Retina (tissue), 1 donor: ENCODE measurements at regions not wholly inside any gene's neighbourhood (a gene's known extent, or its start where the extent isn't known, plus 50 kb on each side); places are given as distances from the start of the nearest gene placed in this dataset.
"Not testable (repeated sequence)": the region's sequence is repeated elsewhere in the genome, so short reads cannot be mapped to it uniquely, and the experiment has no call there.

Experiments
- DNase-seq: peaks from one replicate; pipeline ENCODE4 v3.0.0-alpha.2; 2016

DNA sequence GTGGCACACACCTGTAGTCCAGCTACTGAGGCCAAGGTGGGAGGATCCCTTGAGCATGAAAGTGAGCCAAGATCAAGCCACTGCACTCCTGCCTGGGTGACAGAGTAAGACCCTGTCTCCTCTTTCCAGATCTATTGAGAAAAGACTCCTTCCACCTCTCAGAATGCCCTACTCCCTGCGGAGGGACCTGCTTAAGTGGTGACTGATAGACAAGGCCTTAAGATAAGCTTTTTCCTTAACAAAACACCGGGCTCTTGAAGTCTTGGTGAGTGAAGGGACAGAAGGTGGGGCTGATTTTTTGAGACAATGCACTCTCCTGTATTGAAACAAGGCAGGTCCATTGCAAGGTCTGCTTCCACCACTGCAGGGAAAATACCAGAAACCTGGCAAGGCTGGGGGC, 338.4 kb upstream of the FRG2C start:
- DNase-seq = no peak

GRCh38 chr3:75327453-75327852, 336.7 kb upstream of the FRG2C start:
- no peak for DNase-seq

- DNase-seq = peak; percentile 44
Measured at GRCh38 chr3:75329476-75330097, 334.5 kb upstream of the FRG2C start.

GRCh38 chr3:75330446-75330845, 333.7 kb upstream of the FRG2C start:
- DNase-seq = not testable (repeated sequence)

DNA sequence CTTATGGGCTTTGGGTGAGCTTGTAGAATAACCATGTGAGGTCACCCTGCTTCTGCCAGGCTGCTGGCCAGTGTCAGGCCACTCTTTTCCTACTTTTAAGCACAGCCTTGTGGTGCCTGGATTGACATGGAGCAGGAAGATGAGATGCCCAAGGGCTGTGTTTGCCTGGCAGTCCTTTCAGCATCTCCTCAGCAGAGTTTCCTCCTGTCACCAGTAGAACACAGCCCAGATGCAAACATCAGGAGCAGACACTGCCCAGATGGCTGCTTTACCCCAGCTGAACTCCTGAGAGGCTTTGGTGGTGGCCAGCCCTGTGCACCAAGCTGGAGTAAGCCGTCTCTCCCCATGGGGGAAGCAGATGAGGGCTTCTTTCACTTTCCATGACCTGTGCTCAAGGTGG, 332.0 kb upstream of the FRG2C start:
- not testable (repeated sequence) for DNase-seq

DNA sequence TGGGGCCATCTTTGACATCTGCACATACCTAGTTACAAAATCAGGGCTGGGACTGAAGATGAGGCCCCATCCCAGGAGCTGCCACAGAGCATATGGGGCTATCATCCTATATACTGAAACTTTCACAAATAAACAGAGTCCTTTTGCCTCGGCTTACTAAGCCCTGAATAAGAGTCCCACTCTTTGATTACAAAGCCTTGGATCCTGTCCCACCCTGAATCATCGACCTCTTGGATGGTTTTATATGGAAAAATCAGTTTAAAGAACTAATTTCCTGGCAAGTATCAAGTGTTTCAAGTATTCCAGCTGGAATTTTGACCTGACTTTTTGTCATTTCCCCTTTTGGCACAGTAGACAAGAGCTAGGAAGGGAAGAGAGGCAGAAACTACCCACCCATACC, 331.3 kb upstream of the FRG2C start:
- DNase-seq = no peak

DNA sequence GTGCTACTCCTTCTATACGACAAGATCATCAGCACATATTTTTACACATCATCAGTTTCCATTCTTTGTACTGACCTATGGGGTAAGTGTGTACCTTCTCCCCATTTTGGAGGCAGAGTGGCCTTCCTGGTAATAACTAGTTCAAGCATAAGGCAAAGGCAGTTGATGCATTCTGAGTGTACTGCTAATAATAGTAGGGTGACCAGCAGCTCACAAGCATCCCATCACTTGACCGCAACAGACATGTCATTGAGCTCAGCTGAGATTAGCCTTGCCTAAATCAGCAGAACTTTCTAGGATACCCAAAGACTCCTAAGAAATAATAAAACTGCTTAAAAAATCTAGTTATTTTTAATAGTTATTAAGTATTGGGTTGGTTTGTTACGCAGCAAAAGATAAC, 329.8 kb upstream of the FRG2C start:
- no peak for DNase-seq

DNA sequence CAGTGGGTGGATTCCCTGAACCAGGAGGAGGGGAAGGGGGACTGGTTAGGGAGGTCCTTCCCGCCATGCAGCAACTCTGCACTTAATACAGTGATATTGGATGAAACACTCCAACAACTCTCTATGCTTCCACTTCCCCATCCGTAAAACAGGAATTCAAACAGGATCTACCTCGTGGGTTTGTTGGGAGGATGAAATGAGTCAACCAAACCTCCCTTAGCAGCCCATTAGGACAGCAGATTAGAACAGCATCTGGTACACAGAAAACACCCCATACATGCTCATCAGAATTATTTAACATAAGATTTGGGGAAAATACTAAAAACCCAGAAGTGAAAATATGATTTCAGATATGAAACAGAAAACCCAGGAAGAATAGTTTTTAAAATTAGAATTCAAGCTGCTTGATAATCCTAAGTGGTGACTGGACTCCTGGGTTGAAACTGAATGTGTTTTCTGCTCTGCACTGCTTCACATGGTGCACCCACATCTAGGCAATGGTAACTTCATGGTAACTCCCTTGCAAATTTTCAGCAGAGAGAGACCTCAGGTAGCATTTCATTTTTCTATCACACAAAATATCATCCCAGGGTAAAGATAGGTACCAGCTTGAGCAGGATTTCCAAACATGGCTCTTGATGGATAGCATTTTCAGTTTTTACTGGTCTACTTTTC, 326.8 kb upstream of the FRG2C start:
- DNase-seq = no peak

DNA sequence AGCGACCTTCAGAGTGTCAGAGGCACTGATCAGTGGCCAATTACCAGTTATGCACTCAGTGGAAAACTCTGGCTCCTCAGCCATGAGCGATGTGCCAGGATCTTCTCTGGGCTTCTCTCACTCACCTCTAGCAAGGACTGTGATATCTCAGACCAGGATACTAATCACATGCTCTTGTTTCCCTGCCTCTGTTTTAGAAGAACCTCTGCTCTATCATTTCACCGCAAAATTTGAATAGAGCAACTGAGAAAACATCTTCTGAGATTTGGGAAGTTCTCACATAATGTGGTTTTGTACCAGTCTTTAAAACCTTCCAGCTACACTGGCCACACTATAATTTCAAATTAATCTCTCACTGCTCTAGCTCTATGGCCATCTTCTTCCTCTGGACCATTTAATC, 325.8 kb upstream of the FRG2C start:
- no peak for DNase-seq

- DNase-seq = no peak
Measured at GRCh38 chr3:75341324-75342067, 322.6 kb upstream of the FRG2C start.

DNA sequence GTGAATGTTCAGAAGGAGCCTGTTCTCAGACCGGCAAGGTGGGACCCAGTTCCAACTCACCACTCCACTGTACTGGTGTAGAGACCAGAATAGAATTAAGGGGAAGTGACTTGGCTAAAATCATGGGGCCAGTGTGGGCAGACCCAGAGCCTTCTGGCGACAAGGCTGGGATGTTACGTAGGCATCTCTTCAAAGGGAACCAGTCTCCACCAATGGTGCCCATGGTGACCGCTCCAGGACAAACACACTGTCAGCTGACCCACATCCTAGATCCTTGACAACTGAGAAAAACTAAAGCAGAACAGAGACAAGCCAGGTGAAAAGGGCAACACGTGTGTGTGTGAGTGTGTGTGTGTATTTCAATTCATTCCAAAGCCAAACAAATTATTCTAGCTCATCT, 321.7 kb upstream of the FRG2C start:
- no peak for DNase-seq

DNA sequence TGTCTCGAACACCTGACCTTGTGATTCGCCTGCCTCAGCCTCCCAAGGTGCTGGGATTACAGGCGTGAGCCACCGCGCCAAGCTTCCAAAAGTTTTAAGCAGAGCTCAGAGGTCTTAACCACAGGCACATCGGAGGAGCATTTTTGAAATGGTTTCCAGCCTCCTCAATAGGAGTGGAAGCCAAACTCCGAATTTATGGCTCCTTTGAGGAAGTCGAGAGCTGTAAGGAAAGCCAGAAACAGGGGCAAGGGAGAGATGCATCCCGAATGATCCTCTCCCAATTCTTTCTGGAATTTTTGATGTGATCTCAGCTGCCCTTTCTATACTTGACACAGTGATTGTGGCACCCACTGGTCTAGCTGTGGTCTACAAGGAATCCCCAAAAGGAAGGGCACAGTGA, 313.6 kb upstream of the FRG2C start:
- DNase-seq = not testable (repeated sequence)

GRCh38 chr3:75362086-75362784, 301.9 kb upstream of the FRG2C start:
- DNase-seq = not testable (repeated sequence)

GRCh38 chr3:75372964-75373363, 291.2 kb upstream of the FRG2C start:
- not testable (repeated sequence) for DNase-seq

DNA sequence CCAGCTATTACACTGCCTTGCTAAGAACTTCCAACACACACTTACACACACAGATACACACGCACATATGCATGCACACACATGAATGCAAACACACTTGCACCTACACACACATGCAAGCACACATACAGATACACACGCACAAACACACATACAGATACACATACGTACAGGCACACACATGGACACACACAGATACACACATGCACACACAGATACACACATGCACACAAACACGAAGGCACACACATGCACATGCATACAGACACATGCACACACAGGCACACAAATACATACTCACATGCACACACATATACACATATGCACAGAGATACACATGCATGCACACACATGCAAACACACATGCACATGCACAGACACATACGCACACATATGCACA, 284.3 kb upstream of the FRG2C start:
- not testable (repeated sequence) for DNase-seq

DNA sequence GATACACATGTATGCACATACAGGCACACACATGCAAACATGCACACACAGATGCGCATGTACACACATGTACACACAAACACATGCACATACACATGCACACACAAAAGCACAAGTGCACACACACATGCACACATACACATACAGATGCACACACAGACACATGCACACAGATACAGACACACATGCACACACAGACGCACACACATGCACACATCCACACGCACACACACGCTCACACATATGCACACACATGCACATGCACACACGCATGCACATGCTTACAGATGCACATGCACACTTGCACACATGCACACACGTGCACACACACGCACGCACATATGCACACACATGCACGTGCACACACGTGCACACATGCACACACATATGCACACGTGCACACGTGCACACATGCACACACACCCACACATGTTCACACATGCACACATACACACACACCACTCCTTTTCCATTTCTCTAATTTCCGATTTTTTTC, 283.8 kb upstream of the FRG2C start:
- DNase-seq = no peak

DNA sequence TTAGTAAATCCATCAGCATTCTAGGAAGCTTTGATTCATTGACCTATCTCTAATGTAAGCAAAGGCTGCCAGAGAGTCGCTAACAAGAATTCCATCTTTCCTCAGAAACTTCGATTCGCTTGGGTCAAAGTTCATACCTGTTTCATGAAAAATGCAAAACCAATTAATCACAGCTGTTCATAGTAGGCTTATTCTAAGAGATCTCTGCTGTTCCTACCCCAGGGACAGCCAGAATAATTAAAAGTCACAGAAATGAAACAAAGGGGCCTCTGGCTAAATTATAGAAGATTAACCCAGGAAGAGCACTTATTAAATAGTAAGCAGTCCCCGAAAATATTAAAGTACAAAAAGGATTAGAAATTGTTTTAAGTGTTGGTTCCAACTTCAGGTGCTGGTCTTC, 280.1 kb upstream of the FRG2C start:
- not testable (repeated sequence) for DNase-seq

DNA sequence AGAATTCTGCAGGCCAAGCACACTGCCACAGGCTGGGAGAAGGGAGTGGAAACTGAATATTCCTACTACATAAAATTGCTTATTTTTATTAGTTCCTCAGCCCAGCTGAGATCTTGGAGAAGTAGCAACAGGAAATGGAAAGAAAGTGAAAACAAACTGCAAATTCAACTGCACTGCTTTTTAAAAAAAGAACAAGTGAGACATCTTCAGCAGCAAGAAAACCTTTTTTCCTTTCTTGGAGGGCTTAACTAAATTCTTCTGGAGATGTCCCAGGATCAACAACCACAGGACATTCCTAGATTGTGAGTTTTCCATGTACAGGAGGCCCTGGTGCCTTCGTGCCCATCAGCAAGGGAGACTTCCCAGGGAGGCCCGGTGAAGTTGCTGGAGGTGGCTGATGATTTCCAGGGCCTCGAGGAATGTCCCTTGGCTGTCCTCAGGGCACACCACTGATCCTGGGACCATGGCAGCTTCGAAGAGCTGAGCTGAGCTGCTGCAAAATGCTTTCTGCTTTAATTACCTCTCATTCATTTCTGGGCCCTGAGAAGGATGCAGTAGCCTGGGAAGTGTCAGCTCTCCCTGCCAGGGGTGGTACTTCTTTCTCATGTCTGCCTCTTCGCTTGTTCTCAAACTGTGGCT, 275.5 kb upstream of the FRG2C start:
- DNase-seq = not testable (repeated sequence)

DNA sequence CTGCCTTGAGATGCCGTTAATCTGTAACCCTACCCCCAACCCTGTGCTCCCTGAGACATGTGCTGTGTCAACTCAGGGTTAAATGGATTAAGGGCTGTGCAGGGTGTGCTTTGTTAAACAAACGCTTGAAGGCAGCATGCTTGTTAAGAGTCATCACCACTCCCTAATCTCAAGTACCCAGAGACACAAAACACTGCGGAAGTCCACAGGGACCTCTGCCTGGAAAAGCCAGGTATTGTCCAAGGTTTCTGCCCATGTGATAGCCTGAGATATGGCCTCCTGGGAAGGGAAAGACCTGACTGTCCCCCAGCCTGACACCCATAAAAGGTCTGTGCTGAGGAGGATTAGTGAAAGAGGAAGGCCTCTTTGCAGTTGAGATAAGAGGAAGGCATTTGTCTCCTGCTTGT, 270.8 kb upstream of the FRG2C start:
- DNase-seq = not testable (repeated sequence)

DNA sequence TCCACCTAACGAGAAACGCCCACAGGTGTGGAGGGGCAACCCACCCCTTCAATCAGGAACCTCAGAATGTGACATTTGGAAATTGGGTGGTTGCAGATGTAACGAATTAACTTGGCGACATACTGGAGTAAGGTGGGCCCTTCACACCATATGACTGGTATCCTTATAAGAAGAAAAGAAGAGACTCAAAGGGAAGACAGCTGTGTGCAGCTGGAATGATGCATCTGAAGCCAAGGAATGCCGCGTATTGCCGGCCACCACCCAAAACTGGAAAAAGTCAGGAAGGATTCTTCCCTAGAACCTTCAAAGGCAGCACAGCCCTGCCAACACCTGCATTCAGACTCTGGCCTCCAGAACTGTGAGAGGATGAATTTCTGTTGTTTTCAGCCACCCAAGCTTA, 270.0 kb upstream of the FRG2C start:
- not testable (repeated sequence) for DNase-seq

- DNase-seq = peak; percentile 45
Measured at GRCh38 chr3:75394562-75395360, 269.4 kb upstream of the FRG2C start.
